ENCODE measurements at regions not wholly inside any gene's neighbourhood (a gene's known extent, or its start where the extent isn't known, plus 50 kb on each side); places are given as distances from the start of the nearest gene placed in this dataset.

- no peaks in the 10 kb centered on the region for H3K79me1 ChIP-seq (ENCODE audit: insufficient read depth, low read depth, low read length, poor library complexity, severe bottlenecking)
- no peaks in the 10 kb centered on the region for H3K27me3 ChIP-seq (ENCODE audit: insufficient read depth, low read length)
- no peak overlapping the region for H3K9ac ChIP-seq (ENCODE audit: extremely low read depth, insufficient read length, low read length)
- H3K4me3 Mint-ChIP-seq = no peak overlapping the region
- no peak overlapping the region for H2BK20ac ChIP-seq (ENCODE audit: low read depth, low read length, poor library complexity, severe bottlenecking)
- no peak overlapping the region for H3K56ac ChIP-seq (ENCODE audit: insufficient read length, low read depth, low read length)
- no peak overlapping the region for H4K91ac ChIP-seq (ENCODE audit: insufficient read length, low read depth, low read length)
- no peak overlapping the region for H2BK120ac ChIP-seq (ENCODE audit: low read depth, low read length, poor library complexity, severe bottlenecking)
- H2BK5ac ChIP-seq (ENCODE audit: insufficient read length, low read length) = no peak overlapping the region
- no peaks in the 10 kb centered on the region for H3K36me3 Mint-ChIP-seq (ENCODE audit: insufficient read depth in 1 of 3, low read depth in 3 of 3)
- H3K23me2 ChIP-seq (ENCODE audit: insufficient read length, low read depth, low read length, poor library complexity, severe bottlenecking) = no peaks in the 10 kb centered on the region
- H3K4ac ChIP-seq (ENCODE audit: low read depth, low read length) = no peak overlapping the region
- H4K20me1 ChIP-seq (ENCODE audit: control insufficient read depth, insufficient read depth, insufficient read length) = no peaks in the 10 kb centered on the region
- WGBS (ENCODE audit: extremely low coverage, insufficient read length, low lambda C conversion rate) = no CpG with 5 or more reads among the region's 2 CpGs
- no peak overlapping the region for H3K23ac ChIP-seq (ENCODE audit: insufficient read length, low read depth, low read length)
- H2AFZ ChIP-seq (ENCODE audit: low read length) = no peak overlapping the region
- H3K9me3 Mint-ChIP-seq = no peaks in the 10 kb centered on the region; a peak in 1 of 5 replicates
- H2BK15ac ChIP-seq (ENCODE audit: low read depth, low read length) = no peak overlapping the region
- no peak overlapping the region for H3K4me2 ChIP-seq (ENCODE audit: insufficient read depth, insufficient read length, low read length)
- no peak overlapping the region for H2BK12ac ChIP-seq (ENCODE audit: insufficient read length, low read depth, low read length)
- no peaks in the 10 kb centered on the region for H3K79me2 ChIP-seq (ENCODE audit: insufficient read depth, low read length)
- no peaks in the 10 kb centered on the region for H3K4me1 ChIP-seq (ENCODE audit: insufficient read depth, low read length)
- no peak overlapping the region for H3K27ac Mint-ChIP-seq
- H3K4me1 Mint-ChIP-seq = no peaks in the 10 kb centered on the region
- no peak overlapping the region for H2AK5ac ChIP-seq (ENCODE audit: insufficient read length, low read length)
- no peak overlapping the region for H3T11ph ChIP-seq (ENCODE audit: low read length)
- DNase-seq = no peak
- no peak overlapping the region for H3K14ac ChIP-seq (ENCODE audit: insufficient read depth, low read length)
- TF ChIP-seq CTCF (conservative IDR thresholded peaks at IDR 0.05) = no peak
- H3K27ac ChIP-seq (ENCODE audit: insufficient read length, low read depth, low read length) = no peak overlapping the region
- H3K18ac ChIP-seq (ENCODE audit: insufficient read length, low read depth, low read length) = no peak overlapping the region
- no peaks in the 10 kb centered on the region for H3K9me3 ChIP-seq (ENCODE audit: control insufficient read depth, low read depth, low read length)
- no peaks in the 10 kb centered on the region for H3K27me3 Mint-ChIP-seq (ENCODE audit: low read depth)
- no peak overlapping the region for H4K8ac ChIP-seq (replicated peaks; ENCODE audit: insufficient read length, low read depth, low read length)
- no peak overlapping the region for H4K5ac ChIP-seq (ENCODE audit: insufficient read length, low read depth, low read length)
Observed at GRCh38 chr6:14520029-14520428, 402.5 kb downstream of the CD83 start.
